HL-60 (cell line): ENCODE measurements at regions not wholly inside any gene's neighbourhood (a gene's known extent, or its start where the extent isn't known, plus 50 kb on each side); places are given as distances from the start of the nearest gene placed in this dataset.

Source experiments
- CTCF ChIP-seq: IDR thresholded peaks from one replicate; pipeline ENCODE4 v1.5.1; 2011; ENCODE audit warnings: low read length, control low read depth, inconsistent platforms; ENCODE audit not compliant: insufficient read depth
- GABPA ChIP-seq: IDR thresholded peaks from 2 replicates; pipeline ENCODE4 v1.6.1; 2012; ENCODE audit warnings: low read depth
- POLR2AphosphoS5 ChIP-seq: IDR thresholded peaks from 2 replicates; pipeline ENCODE4 v1.6.1; 2012; ENCODE audit warnings: low read depth
- SPI1 ChIP-seq: IDR thresholded peaks from 2 replicates; pipeline ENCODE4 v1.6.1; 2012; ENCODE audit warnings: low read depth, mild to moderate bottlenecking, borderline replicate concordance
- TF ChIP-seq, protein P1 (sequence below): IDR thresholded peaks from 2 replicates; pipeline ENCODE4 v1.6.1; 2012; ENCODE audit warnings: low read depth; ENCODE audit not compliant: insufficient replicate concordance

- TF ChIP-seq, protein P1, sequence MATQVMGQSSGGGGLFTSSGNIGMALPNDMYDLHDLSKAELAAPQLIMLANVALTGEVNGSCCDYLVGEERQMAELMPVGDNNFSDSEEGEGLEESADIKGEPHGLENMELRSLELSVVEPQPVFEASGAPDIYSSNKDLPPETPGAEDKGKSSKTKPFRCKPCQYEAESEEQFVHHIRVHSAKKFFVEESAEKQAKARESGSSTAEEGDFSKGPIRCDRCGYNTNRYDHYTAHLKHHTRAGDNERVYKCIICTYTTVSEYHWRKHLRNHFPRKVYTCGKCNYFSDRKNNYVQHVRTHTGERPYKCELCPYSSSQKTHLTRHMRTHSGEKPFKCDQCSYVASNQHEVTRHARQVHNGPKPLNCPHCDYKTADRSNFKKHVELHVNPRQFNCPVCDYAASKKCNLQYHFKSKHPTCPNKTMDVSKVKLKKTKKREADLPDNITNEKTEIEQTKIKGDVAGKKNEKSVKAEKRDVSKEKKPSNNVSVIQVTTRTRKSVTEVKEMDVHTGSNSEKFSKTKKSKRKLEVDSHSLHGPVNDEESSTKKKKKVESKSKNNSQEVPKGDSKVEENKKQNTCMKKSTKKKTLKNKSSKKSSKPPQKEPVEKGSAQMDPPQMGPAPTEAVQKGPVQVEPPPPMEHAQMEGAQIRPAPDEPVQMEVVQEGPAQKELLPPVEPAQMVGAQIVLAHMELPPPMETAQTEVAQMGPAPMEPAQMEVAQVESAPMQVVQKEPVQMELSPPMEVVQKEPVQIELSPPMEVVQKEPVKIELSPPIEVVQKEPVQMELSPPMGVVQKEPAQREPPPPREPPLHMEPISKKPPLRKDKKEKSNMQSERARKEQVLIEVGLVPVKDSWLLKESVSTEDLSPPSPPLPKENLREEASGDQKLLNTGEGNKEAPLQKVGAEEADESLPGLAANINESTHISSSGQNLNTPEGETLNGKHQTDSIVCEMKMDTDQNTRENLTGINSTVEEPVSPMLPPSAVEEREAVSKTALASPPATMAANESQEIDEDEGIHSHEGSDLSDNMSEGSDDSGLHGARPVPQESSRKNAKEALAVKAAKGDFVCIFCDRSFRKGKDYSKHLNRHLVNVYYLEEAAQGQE: no peak
- TF ChIP-seq POLR2AphosphoS5 (no peak), CTCF (no peak), GABPA (no peak), SPI1 (no peak)
Observed at GRCh38 chr6:105817370-105817769, 268.8 kb upstream of the PRDM1 start.
